Astrocyte (in vitro differentiated cells and primary cell): ENCODE measurements at regions not wholly inside any gene's neighbourhood (a gene's known extent, or its start where the extent isn't known, plus 50 kb on each side); places are given as distances from the start of the nearest gene placed in this dataset.

Source experiments
- DNase-seq: peaks from one replicate; pipeline ENCODE4 v3.0.0-alpha.2; 2010; ENCODE audit warnings: low read depth
- FAIRE-seq: peaks from 2 replicates; lab custom pipeline; 2011; peaks lifted over from hg19 to GRCh38; lab: Jason Lieb, UNC
- H2AFZ ChIP-seq: 2 replicates; pipeline ENCODE4 v1.6.0; 2012; ENCODE audit warnings: low read depth, low read length, inconsistent platforms
- H3K27ac ChIP-seq: 2 replicates; pipeline ENCODE4 v1.5.1; 2011; ENCODE audit warnings: low read depth, low read length, inconsistent platforms
- H3K27me3 ChIP-seq: 2 replicates; pipeline ENCODE4 v1.6.0; 2011; ENCODE audit warnings: low read length, inconsistent platforms; ENCODE audit not compliant: insufficient read depth
- H3K36me3 ChIP-seq: 2 replicates; pipeline ENCODE4 v1.5.1; 2011; ENCODE audit warnings: low read length, inconsistent platforms; ENCODE audit not compliant: insufficient read depth
- H3K4me1 ChIP-seq: 2 replicates; pipeline ENCODE4 v1.5.1; 2011; ENCODE audit warnings: low read length, inconsistent platforms; ENCODE audit not compliant: insufficient read depth
- H3K4me2 ChIP-seq: 2 replicates; pipeline ENCODE4 v1.6.0; 2012; ENCODE audit warnings: low read length, inconsistent platforms
- H3K4me3 ChIP-seq: 2 replicates; pipeline ENCODE4 v1.5.1; 2011; ENCODE audit warnings: low read depth, mild to moderate bottlenecking, low read length, inconsistent platforms; ENCODE audit not compliant: insufficient read depth
- H3K79me2 ChIP-seq: 2 replicates; pipeline ENCODE4 v1.6.0; 2012; ENCODE audit warnings: mild to moderate bottlenecking, low read length, inconsistent platforms; ENCODE audit not compliant: insufficient read depth
- H3K9ac ChIP-seq: 2 replicates; pipeline ENCODE4 v1.6.0; 2012; ENCODE audit warnings: mild to moderate bottlenecking, low read length, inconsistent platforms
- H3K9me3 ChIP-seq: 2 replicates; pipeline ENCODE4 v1.5.1; 2012; ENCODE audit warnings: low read depth, mild to moderate bottlenecking, low read length, inconsistent platforms; ENCODE audit not compliant: insufficient read depth
- H4K20me1 ChIP-seq: 2 replicates; pipeline ENCODE4 v1.6.0; 2012; ENCODE audit warnings: low read length, inconsistent platforms; ENCODE audit not compliant: insufficient read depth
- H3K27ac Mint-ChIP-seq: one replicate; pipeline ENCODE4 v1.8.0; 2021; ENCODE audit warnings: mild to moderate bottlenecking, mixed read lengths; ENCODE audit not compliant: unreplicated experiment
- H3K27me3 Mint-ChIP-seq: one replicate; pipeline ENCODE4 v1.8.0; 2021; ENCODE audit warnings: low read depth, mixed read lengths; ENCODE audit not compliant: unreplicated experiment
- H3K36me3 Mint-ChIP-seq: one replicate; pipeline ENCODE4 v1.8.0; 2021; ENCODE audit warnings: low read depth, mixed read lengths; ENCODE audit not compliant: unreplicated experiment
- H3K4me1 Mint-ChIP-seq: one replicate; pipeline ENCODE4 v1.8.0; 2021; ENCODE audit warnings: low read depth, mixed read lengths; ENCODE audit not compliant: unreplicated experiment
- H3K4me3 Mint-ChIP-seq: one replicate; pipeline ENCODE4 v1.8.0; 2021; ENCODE audit warnings: mild to moderate bottlenecking, moderate library complexity, mixed read lengths; ENCODE audit not compliant: unreplicated experiment
- H3K9me3 Mint-ChIP-seq: one replicate; pipeline ENCODE4 v1.8.0; 2021; ENCODE audit warnings: mild to moderate bottlenecking, mixed read lengths; ENCODE audit not compliant: unreplicated experiment
- EZH2 ChIP-seq: IDR thresholded peaks from 2 replicates; pipeline ENCODE4 v1.6.1; 2012; ENCODE audit warnings: mild to moderate bottlenecking, low read length, inconsistent platforms; ENCODE audit not compliant: insufficient read depth
- TF ChIP-seq, protein P1 (sequence below): IDR thresholded peaks from 2 replicates; pipeline ENCODE4 v1.5.1; 2011; ENCODE audit warnings: low read depth, mild to moderate bottlenecking, inconsistent platforms, low read length, moderate library complexity; ENCODE audit not compliant: insufficient read depth

DNA sequence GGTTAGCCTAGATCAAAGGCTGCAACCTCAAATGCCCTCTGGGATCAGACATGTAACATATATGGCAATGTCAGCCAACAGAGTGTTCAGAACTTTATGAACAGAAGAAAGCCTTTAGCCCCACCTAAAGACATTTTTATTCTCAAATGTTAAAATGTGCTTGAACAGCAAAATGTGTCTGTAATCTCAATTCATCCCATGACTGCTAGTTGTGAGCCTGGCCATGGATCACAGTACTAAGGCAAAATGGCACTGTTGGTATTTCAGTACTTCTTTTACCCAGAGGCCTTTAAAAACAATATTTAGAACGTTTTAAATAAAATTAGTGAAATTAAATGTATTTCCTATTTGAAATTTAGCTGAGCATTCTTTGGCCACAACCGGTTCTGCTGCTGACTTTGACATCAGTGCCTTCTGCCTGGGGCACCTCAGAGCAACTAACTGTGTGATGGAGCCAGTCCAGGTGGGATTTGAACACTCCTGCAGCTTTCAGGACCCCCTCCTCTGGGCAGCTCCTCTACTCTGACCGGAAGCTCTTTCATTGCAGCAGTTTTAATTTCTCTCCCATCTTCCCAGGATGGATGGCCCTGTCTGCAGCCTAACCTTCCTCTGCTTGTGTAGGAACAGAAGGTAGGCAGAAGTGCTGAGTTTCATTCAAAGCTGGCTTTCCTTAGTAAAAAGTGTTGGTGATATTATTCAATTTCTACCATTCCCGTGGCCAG, 68.3 kb upstream of the NFIA start:
- Mint-ChIP-seq H3K27me3 (peaks cover 29% of the 10 kb centered on the region), H3K36me3 (no peaks in the 10 kb centered on the region), H3K4me1 (no peaks in the 10 kb centered on the region), H3K9me3 (no peaks in the 10 kb centered on the region), H3K4me3 (no peak overlapping the region), H3K27ac (no peak overlapping the region)
- no peaks in the 10 kb centered on the region for H3K79me2 ChIP-seq
- H3K4me1 ChIP-seq: no peaks in the 10 kb centered on the region
- no peak overlapping the region for H3K27ac ChIP-seq
- H4K20me1 ChIP-seq: no peaks in the 10 kb centered on the region
- H3K4me3 ChIP-seq: no peak overlapping the region
- TF ChIP-seq, protein P1, sequence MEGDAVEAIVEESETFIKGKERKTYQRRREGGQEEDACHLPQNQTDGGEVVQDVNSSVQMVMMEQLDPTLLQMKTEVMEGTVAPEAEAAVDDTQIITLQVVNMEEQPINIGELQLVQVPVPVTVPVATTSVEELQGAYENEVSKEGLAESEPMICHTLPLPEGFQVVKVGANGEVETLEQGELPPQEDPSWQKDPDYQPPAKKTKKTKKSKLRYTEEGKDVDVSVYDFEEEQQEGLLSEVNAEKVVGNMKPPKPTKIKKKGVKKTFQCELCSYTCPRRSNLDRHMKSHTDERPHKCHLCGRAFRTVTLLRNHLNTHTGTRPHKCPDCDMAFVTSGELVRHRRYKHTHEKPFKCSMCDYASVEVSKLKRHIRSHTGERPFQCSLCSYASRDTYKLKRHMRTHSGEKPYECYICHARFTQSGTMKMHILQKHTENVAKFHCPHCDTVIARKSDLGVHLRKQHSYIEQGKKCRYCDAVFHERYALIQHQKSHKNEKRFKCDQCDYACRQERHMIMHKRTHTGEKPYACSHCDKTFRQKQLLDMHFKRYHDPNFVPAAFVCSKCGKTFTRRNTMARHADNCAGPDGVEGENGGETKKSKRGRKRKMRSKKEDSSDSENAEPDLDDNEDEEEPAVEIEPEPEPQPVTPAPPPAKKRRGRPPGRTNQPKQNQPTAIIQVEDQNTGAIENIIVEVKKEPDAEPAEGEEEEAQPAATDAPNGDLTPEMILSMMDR: no peak
- TF ChIP-seq EZH2: no peak
- FAIRE-seq (no peak), DNase-seq (no peak)
- no peak overlapping the region for H2AFZ ChIP-seq
- no peaks in the 10 kb centered on the region for H3K36me3 ChIP-seq
- peaks cover 2% of the 10 kb centered on the region for H3K27me3 ChIP-seq
- H3K4me2 ChIP-seq: no peak overlapping the region
- H3K9me3 ChIP-seq: no peaks in the 10 kb centered on the region
- no peak overlapping the region for H3K9ac ChIP-seq

DNA sequence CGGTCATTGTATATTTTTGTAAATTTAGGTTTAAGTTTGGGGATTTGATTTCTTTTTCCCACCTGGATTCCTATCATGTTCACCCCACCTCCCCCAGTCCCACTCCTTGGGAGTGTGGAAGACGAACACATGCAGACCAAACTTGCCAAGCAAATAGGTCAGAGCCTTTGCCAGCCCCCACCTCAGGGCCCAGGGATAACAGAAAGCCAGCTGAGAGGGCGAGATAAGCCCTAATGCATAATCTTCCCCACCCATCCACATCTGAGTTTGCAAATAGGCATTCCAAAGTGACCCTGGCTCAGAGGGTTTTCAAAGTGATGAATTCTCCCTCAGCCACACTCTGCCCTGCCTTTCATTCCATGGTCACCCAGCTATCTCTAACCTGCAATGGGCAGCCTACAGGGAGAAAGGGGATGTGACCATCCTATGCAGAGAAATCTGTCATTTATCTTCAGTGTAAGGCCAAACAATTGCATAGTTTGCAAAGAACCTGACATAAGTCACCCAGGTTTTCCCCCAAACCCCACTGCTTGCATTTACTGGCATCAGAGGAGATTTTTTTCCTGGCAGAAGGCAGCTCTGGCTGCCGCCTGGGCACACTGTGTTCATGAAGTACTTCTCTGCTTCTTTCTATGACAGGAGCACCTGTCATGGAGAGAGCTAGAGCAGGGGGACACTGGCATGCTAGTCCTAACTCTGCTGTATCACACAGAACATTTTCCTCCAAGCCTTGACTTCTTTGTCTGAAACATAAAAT, 69.0 kb upstream of the NFIA start:
- no peak overlapping the region for H3K27ac Mint-ChIP-seq
- no peak overlapping the region for H3K4me3 Mint-ChIP-seq
- TF ChIP-seq, protein P1: no peak
- H3K9me3 Mint-ChIP-seq: no peaks in the 10 kb centered on the region
- no peaks in the 10 kb centered on the region for H3K4me1 ChIP-seq
- peaks cover 29% of the 10 kb centered on the region for H3K27me3 Mint-ChIP-seq
- FAIRE-seq: no peak
- no peaks in the 10 kb centered on the region for H3K79me2 ChIP-seq
- no peaks in the 10 kb centered on the region for H3K36me3 Mint-ChIP-seq
- H4K20me1 ChIP-seq: no peaks in the 10 kb centered on the region
- DNase-seq: no peak
- H2AFZ ChIP-seq: no peak overlapping the region
- H3K27me3 ChIP-seq: peaks cover 2% of the 10 kb centered on the region
- H3K9ac ChIP-seq: no peak overlapping the region
- H3K36me3 ChIP-seq: no peaks in the 10 kb centered on the region
- H3K4me3 ChIP-seq: no peak overlapping the region
- no peak overlapping the region for H3K27ac ChIP-seq
- no peaks in the 10 kb centered on the region for H3K4me1 Mint-ChIP-seq
- H3K9me3 ChIP-seq: no peaks in the 10 kb centered on the region
- no peak overlapping the region for H3K4me2 ChIP-seq

DNA sequence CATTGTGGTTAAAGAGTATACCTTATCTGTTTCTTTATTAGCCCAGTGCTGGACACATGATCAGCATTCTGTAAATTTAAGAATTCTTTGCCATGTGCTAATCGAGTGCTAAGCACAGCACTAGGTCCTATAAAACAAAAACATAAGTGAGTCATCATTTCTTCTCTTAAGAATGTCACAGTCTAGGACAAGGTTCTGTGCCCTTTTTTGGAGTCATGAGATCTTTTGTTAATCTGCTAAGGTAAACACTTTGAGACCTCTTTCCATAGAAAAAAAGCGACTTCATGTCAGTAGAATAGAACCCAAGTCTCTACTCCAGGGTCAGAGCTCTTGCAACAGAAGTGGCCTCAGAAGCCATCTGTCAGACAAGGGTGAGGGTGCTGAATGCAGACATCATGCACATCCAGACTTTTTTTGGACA, 70.0 kb upstream of the NFIA start:
- FAIRE-seq (no peak), DNase-seq (no peak)
- Histone ChIP-seq H3K9ac (no peak overlapping the region), H3K36me3 (no peaks in the 10 kb centered on the region), H3K9me3 (no peaks in the 10 kb centered on the region), H3K27me3 (peaks cover 2% of the 10 kb centered on the region), H3K4me3 (no peak overlapping the region), H4K20me1 (no peaks in the 10 kb centered on the region), H3K79me2 (no peaks in the 10 kb centered on the region), H3K4me1 (no peaks in the 10 kb centered on the region), H3K4me2 (no peak overlapping the region), H3K27ac (no peak overlapping the region), H2AFZ (no peak overlapping the region)
- Mint-ChIP-seq H3K4me1 (no peaks in the 10 kb centered on the region), H3K9me3 (no peaks in the 10 kb centered on the region), H3K27ac (no peak overlapping the region), H3K4me3 (no peak overlapping the region), H3K27me3 (peaks cover 29% of the 10 kb centered on the region), H3K36me3 (no peaks in the 10 kb centered on the region)
- no peak for TF ChIP-seq EZH2
- TF ChIP-seq, protein P1: no peak
